GM11168 (cell line): ENCODE measurements at regions not wholly inside any gene's neighbourhood (a gene's known extent, or its start where the extent isn't known, plus 50 kb on each side); places are given as distances from the start of the nearest gene placed in this dataset.
"Not testable (repeated sequence)": the region's sequence is repeated elsewhere in the genome, so short reads cannot be mapped to it uniquely, and the experiment has no call there.

Experiments
- in situ Hi-C: fragments of 300-500 bp; cut with MboI; formaldehyde crosslinking; loops from one replicate; pipeline ENCODE4 v1.12.0; 2022; ENCODE audit warnings: low sequenced_read_pairs; ENCODE audit not compliant: unreplicated experiment

DNA sequence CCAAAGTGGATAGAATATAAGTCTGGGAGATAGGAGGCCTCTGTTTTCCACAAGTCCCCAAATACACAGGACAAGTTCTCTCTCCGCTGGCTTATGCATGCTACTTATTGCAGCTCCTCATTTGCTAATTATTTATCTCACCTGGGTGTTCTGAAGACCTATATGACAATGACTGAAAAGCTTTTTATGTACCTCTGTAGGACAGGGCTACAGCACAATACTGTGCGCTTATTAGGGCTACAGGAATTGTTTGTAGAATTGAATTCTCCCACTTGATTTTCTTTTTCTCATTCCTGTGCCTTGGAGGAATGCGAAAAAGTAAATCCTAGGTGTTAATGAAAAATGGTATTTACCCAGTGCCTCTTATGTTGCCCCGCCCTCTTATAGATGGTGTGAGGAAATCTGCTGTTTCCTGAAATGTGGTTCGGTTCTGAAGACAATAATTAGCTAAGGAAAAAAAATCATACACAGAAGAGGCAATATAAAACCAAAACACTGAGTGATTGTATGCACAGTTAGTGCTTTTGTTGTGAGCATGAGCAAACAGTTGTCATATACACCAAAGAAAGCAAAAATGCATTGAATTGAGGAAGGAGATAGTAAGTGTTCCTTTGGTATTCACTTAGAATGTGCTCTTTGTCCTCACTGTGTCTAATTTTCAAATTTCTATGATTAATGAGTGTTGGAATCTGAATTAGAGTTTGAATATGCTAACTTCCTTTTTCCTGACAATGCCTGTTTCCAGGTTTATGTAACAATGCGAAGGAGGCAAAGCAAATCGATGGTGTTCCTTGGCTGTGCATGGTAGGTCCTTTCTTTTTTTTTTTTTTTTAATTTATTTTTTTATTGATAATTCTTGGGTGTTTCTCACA, 78.7 kb upstream of the PNPT1 start:
- in situ Hi-C loops, result no loop called here

- in situ Hi-C loops, result no loop called here
Measured at GRCh38 chr2:55771612-55772011, 78.0 kb upstream of the PNPT1 start.

DNA sequence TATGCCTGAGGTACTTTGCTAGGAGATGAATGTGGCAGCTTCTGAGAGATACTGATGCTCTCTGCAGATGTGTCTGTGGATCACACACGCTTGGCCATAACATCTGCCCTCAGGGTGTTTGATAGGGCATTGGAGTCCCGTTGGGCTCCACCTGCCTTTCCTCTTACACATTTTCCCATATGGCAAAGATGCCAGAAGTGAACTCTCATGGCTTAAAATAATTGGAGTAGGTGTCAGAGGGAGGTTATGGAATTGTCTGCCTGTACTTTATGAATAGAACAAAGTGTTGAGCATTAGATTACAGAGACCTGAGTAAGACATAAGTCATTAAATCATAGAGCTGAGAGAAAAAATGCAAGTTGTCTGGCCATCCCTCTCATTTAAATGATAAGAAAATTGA, 75.3 kb upstream of the PNPT1 start:
- in situ Hi-C loops, result no loop called here

GRCh38 chr2:55766947-55767346, 73.3 kb upstream of the PNPT1 start:
- in situ Hi-C loops, result no loop called here

DNA sequence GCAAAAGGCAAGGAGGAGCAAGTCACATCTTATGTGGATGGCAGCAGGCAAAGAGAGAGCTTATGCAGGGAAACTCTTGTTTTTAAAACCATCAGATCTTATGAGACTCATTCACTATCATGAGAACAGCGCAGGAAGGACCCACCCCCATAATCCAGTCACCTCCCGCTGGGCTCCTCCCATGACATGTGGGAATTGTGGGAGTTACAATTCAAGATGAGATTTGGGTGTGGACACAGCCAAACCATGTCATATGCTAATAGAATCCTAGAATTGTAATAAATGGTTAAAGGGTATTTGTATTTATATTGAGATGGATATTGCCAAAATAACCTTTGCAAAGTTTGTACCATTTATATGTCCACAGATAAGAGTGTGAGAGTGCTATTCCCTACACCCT, 72.1 kb upstream of the PNPT1 start:
- in situ Hi-C loops, result not testable (repeated sequence)

DNA sequence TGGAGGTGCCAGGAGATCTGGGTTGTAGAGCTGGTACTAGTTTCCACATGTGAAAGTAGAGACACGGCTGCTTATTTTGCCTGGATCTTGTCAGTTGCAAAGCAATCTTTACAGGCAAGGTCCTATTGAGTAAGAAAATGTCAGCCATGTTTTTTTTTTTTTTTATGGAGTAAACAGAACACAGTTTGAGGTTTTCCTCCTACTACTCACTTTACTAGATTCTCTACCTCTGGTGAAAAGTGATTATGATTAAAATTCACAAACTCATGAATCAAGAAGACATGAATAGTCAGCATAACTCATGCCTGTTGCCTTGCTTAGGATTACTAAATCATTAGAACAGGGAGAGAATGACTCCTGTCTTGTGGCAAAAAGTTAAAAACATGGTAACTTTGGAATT, 70.1 kb upstream of the PNPT1 start:
- in situ Hi-C loops, result no loop called here

GRCh38 chr2:55761526-55761925, 67.9 kb upstream of the PNPT1 start:
- in situ Hi-C loops, result no loop called here

- in situ Hi-C loops, result no loop called here
Measured at GRCh38 chr2:55761024-55761423, 67.4 kb upstream of the PNPT1 start.

GRCh38 chr2:55760125-55760524, 66.5 kb upstream of the PNPT1 start:
- in situ Hi-C loops, result no loop called here

- in situ Hi-C loops, result no loop called here
Measured at GRCh38 chr2:55759271-55759921, 65.8 kb upstream of the PNPT1 start.

GRCh38 chr2:55751966-55752365, 58.3 kb upstream of the PNPT1 start:
- in situ Hi-C loops, result no loop called here

DNA sequence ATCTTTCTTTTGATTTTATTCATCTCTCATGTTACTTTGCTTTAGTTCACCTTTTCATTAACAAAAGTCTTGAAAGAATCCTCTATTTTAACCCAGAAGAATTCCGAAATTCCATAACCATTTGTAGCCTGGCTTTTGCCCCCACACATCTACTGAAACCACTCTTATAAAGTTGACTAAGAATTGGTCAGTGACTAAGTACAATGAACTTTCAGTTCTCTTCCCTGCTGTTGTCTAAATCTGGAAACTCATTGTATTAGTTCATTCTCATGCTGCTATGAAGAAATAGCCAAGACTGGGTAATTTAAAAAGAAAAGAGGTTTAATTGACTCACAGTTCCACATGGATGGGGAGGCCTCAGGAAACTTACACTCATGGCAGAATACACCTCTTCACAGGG, 49.9 kb upstream of the PNPT1 start:
- in situ Hi-C loops, result loop anchor here (25.0 kb wide), 1 partner anchor 394 kb away; no protein-coding TSS in a partner anchor
